ENCODE measurements at regions not wholly inside any gene's neighbourhood (a gene's known extent, or its start where the extent isn't known, plus 50 kb on each side); places are given as distances from the start of the nearest gene placed in this dataset.

DNA sequence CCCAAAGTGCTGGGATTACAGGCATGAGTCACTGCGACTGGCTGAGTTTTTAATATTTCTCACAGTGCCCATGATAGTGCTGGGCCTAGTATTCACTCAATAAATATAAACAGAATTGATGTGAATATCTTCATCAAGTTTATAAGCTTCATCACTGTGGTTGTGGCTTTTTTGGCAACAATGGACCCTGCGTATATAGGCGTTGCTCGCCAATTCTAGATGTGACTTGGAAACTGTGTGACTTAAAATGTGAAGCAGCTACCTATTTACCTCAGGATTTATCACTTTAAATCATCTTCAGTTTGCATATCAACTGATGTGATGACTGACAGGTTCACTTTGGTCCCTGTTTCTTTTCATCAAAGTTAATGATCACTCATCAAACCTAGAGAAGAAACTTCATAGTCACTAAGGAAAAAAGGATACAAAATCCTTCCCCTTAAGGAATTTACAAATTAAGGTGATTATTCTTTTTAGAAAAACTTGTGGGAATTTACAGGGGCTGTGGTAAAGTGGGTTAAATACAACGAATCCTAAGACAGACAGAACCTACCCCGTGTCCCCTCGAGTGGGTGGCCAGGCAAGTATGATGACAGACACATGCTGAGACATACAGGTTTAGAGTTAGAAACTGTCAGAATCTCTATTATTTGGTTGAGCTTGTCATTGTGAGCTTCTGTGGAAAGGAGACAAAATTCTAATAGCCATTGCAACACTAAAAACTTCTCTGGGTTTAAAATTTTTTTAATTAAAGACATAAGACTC, 101.3 kb downstream of the AKAP11 start:
- Histone ChIP-seq H3K9me3 (ENCODE audit: low read length) (no peaks in the 10 kb centered on the region), H3K4me2 (ENCODE audit: low read depth, low read length) (no peak overlapping the region), H3K36me3 (replicated peaks in 1 of 2; ENCODE audit: control insufficient read depth in 1 of 2, insufficient read depth in 2 of 2, low read length in 2 of 2) (no peaks in the 10 kb centered on the region), H3K9ac (ENCODE audit: insufficient read depth, low read depth, low read length) (no peak overlapping the region), H3K4me3 (replicated peaks in 1 of 3; ENCODE audit: insufficient read depth in 1 of 3, low read depth in 2 of 3, low read length in 3 of 3) (no peak overlapping the region), H4K20me1 (ENCODE audit: insufficient read depth, low read length) (no peaks in the 10 kb centered on the region), H3K79me2 (ENCODE audit: insufficient read depth, low read length) (no peaks in the 10 kb centered on the region), H2AFZ (ENCODE audit: low read length) (no peak overlapping the region), H3K27me3 (ENCODE audit: control insufficient read depth in 1 of 2, insufficient read depth in 2 of 2, low read length in 2 of 2) (no peaks in the 10 kb centered on the region), H3K4me1 (ENCODE audit: insufficient read depth, low read length) (no peaks in the 10 kb centered on the region), H3K27ac (ENCODE audit: extremely low read length, insufficient read depth, low read length) (no peak overlapping the region)
- ATAC-seq = no peak
- ChIA-PET CTCF (ENCODE audit: low intra/inter-chr PET ratio, low total read pairs) (no interaction called here), POLR2A (no interaction called here)
- TF ChIP-seq, protein P1, sequence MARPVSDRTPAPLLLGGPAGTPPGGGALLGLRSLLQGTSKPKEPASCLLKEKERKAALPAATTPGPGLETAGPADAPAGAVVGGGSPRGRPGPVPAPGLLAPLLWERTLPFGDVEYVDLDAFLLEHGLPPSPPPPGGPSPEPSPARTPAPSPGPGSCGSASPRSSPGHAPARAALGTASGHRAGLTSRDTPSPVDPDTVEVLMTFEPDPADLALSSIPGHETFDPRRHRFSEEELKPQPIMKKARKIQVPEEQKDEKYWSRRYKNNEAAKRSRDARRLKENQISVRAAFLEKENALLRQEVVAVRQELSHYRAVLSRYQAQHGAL (CRISPR knock-in tag; IDR thresholded peaks at IDR 0.05; ENCODE audit: not compliant biosample characterization) = no peak
- WGBS (ENCODE audit: low lambda C conversion rate) = 23% methylated on average over 7 of the region's 7 CpGs
- in situ Hi-C loops (cut with HindIII; ENCODE audit: extremely low pct_ligation_motif_present, low pct_unique_long_range_greater_than_20kb) = no loop called here
- FAIRE-seq = no peak
- intact Hi-C loops (cut with micrococcal nuclease; ENCODE audit: unreplicated experiment) = no loop called here
- no TSS peak for BruUV-seq (replicated peaks)
- DNase-seq (ENCODE audit: low spot score) = no peak

DNA sequence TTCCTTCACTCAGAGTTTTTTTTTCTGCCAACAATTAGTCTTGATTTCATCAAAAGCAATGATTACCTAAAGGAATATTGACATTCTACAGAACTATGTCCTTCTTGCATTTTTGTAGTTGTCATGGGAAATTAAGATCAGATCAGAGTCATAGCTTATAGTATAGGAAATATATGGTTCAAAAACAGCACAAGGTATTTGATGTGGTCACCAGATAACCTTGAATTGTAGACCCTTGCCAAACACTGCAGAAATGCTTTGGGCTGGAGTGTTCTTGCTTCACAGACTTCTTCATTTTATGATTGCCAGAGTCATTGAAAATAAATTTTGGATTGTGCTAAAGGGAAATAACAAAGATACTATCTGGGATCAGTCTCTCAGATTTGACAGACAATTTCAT, 103.7 kb downstream of the AKAP11 start:
- intact Hi-C loops (cut with micrococcal nuclease; ENCODE audit: unreplicated experiment) (no loop called here), in situ Hi-C loops (cut with HindIII; ENCODE audit: extremely low pct_ligation_motif_present, low pct_unique_long_range_greater_than_20kb) (no loop called here)
- ChIA-PET POLR2A (no interaction called here), CTCF (ENCODE audit: low intra/inter-chr PET ratio, low total read pairs) (no interaction called here)
- Histone ChIP-seq H3K4me3 (replicated peaks in 1 of 3; ENCODE audit: insufficient read depth in 1 of 3, low read depth in 2 of 3, low read length in 3 of 3) (no peak overlapping the region), H3K27ac (ENCODE audit: extremely low read length, insufficient read depth, low read length) (no peak overlapping the region), H4K20me1 (ENCODE audit: insufficient read depth, low read length) (no peaks in the 10 kb centered on the region), H3K27me3 (ENCODE audit: control insufficient read depth in 1 of 2, insufficient read depth in 2 of 2, low read length in 2 of 2) (no peaks in the 10 kb centered on the region), H3K79me2 (ENCODE audit: insufficient read depth, low read length) (no peaks in the 10 kb centered on the region), H3K4me2 (ENCODE audit: low read depth, low read length) (no peak overlapping the region), H2AFZ (ENCODE audit: low read length) (no peak overlapping the region), H3K9me3 (ENCODE audit: low read length) (no peaks in the 10 kb centered on the region), H3K4me1 (ENCODE audit: insufficient read depth, low read length) (no peaks in the 10 kb centered on the region), H3K9ac (ENCODE audit: insufficient read depth, low read depth, low read length) (no peak overlapping the region), H3K36me3 (replicated peaks in 1 of 2; ENCODE audit: control insufficient read depth in 1 of 2, insufficient read depth in 2 of 2, low read length in 2 of 2) (no peaks in the 10 kb centered on the region)
- no TSS peak for BruUV-seq (replicated peaks)
- no peak for DNase-seq (ENCODE audit: low spot score)
- no peak for ATAC-seq
- no peak for FAIRE-seq
- TF ChIP-seq MTA1 (CRISPR knock-in tag; IDR thresholded peaks at IDR 0.05; ENCODE audit: borderline replicate concordance) (no peak), SUZ12 (IDR thresholded peaks at IDR 0.05; ENCODE audit: low read depth, low read length) (no peak), ATF7-NPFF (CRISPR knock-in tag; IDR thresholded peaks at IDR 0.05; ENCODE audit: low read depth) (no peak), YEATS2 (CRISPR knock-in tag; IDR thresholded peaks at IDR 0.05; ENCODE audit: borderline replicate concordance) (no peak), HDAC2 (CRISPR knock-in tag; IDR thresholded peaks at IDR 0.05) (no peak), ZNF589 (CRISPR knock-in tag; conservative IDR thresholded peaks at IDR 0.05) (no peak), NFKB2 (CRISPR knock-in tag; IDR thresholded peaks at IDR 0.05; ENCODE audit: borderline replicate concordance) (no peak), MEIS1 (CRISPR knock-in tag; IDR thresholded peaks at IDR 0.05; ENCODE audit: borderline replicate concordance) (no peak), CC2D1A (CRISPR knock-in tag; IDR thresholded peaks at IDR 0.05) (no peak)
- TF ChIP-seq, protein P2, sequence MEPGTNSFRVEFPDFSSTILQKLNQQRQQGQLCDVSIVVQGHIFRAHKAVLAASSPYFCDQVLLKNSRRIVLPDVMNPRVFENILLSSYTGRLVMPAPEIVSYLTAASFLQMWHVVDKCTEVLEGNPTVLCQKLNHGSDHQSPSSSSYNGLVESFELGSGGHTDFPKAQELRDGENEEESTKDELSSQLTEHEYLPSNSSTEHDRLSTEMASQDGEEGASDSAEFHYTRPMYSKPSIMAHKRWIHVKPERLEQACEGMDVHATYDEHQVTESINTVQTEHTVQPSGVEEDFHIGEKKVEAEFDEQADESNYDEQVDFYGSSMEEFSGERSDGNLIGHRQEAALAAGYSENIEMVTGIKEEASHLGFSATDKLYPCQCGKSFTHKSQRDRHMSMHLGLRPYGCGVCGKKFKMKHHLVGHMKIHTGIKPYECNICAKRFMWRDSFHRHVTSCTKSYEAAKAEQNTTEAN (CRISPR knock-in tag; conservative IDR thresholded peaks at IDR 0.05) = no peak
- TF ChIP-seq, protein P3, sequence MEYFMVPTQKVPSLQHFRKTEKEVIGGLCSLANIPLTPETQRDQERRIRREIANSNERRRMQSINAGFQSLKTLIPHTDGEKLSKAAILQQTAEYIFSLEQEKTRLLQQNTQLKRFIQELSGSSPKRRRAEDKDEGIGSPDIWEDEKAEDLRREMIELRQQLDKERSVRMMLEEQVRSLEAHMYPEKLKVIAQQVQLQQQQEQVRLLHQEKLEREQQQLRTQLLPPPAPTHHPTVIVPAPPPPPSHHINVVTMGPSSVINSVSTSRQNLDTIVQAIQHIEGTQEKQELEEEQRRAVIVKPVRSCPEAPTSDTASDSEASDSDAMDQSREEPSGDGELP (IDR thresholded peaks at IDR 0.05; ENCODE audit: borderline replicate concordance, low read depth) = no peak
- TF ChIP-seq, protein P4, sequence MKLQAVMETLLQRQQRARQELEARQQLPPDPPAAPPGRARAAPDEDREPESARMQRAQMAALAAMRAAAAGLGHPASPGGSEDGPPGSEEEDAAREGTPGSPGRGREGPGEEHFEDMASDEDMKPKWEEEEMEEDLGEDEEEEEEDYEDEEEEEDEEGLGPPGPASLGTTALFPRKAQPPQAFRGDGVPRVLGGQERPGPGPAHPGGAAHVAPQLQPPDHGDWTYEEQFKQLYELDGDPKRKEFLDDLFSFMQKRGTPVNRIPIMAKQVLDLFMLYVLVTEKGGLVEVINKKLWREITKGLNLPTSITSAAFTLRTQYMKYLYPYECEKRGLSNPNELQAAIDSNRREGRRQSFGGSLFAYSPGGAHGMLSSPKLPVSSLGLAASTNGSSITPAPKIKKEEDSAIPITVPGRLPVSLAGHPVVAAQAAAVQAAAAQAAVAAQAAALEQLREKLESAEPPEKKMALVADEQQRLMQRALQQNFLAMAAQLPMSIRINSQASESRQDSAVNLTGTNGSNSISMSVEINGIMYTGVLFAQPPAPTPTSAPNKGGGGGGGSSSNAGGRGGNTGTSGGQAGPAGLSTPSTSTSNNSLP (IDR thresholded peaks at IDR 0.05; ENCODE audit: low read depth, low read length) = no peak

Measured in HepG2 (cell line).